A172 (cell line): ENCODE measurements at regions not wholly inside any gene's neighbourhood (a gene's known extent, or its start where the extent isn't known, plus 50 kb on each side); places are given as distances from the start of the nearest gene placed in this dataset.
A peak's percentile ranks its signal among the peaks of the same experiment; 100 is the strongest.
"Not testable (repeated sequence)": the region's sequence is repeated elsewhere in the genome, so short reads cannot be mapped to it uniquely, and the experiment has no call there.

Experiments used
- DNase-seq: peaks from one replicate; pipeline ENCODE4 v3.0.0-alpha.2; 2015; ENCODE audit warnings: low spot score

DNA sequence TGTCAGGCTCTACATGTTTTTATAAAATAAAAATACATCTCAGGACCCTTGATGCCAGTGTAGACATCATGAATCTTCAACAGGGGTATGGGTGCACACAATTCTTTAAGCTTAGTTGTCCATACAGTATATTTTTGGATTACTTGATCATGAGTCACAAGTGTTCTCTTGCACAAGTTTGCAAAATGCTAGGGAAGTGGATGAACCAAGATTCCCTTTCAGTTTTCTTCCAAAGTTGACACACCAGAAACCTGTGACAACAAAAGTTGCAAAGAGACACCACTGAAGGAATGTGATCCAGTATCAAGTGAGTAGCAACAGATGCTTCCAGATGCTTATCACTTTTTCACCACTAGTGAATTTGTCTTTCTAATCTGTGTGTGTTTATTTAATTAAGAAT is 1021.2 kb downstream of the PCDH7 start:
- DNase-seq, result no peak

DNA sequence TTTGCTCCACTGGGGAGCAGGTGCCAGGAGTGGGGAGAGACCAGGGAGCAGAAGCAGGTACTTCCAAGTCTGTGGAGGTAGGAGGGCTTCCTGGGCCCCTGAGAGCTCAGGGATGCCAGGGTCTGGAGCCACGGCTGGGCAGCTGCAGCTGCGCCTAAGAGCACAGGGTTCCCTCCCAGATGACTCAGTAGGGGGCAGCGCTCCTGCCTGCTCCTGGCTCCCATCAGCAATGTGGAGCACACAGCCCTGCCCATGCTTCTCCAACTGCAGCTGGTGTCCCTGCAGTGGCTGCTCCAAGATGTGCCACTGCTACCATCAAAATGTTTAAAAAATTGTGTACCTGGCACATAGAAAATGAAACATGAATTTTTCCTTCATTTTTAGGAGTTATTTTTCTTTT is 1028.2 kb downstream of the PCDH7 start:
- DNase-seq, result no peak

DNA sequence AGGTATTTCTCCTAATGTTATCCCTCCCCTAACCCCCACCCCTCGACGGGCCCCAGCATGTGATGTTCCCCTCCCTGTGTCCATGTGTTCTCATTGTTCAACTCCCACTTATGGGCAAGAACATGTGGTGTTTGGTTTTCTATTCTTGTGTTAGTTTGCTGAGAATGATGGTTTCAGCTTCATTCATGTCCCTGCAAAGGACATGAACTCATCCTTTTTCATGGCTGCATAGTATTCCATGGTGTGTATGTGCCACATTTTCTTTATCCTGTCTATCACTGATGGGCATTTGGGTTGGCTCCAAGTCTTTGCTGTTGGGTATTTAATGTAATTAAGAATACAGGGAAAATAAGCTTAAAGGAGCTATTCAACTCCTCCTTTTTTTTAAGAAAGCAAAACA is 1030.4 kb downstream of the PCDH7 start:
- not testable (repeated sequence) for DNase-seq

DNA sequence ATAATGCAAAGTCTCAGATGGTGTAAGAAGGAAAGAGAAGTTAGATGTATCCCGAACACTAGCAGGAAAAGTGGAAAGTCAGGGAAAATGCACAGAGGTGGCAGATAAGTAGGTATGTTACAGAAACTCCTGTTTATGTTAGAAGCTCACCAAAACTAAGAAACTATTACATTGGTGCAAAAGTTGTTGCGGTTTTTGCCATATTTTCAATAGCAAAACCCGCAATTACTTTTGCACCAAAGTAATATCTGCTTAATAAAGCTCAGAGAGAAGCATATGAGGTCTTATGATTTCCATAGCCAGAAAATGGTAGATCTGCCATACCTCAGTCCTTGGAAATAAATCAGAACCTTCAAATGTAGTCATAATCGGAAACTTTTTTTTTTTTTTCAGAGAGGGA is 1035.6 kb downstream of the PCDH7 start:
- DNase-seq, result no peak

DNA sequence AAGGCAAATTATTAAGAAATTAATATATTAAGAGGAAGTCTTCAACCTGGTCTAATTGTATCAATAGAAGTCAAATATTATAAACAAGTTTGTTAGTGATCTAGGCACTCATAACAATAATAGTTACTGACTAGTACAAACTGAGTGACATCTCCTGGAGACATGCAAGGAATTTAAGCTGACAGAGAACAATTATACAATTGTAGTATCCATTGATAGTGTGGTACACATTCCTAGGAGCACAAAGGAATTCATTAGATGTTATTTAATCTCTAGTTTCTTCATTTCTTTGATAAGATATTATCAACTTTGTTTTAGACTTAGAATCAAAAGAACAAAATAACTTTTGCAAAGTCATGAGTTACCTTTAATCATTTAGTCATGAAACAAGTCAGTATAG is 1048.6 kb downstream of the PCDH7 start:
- DNase-seq, result no peak

DNA sequence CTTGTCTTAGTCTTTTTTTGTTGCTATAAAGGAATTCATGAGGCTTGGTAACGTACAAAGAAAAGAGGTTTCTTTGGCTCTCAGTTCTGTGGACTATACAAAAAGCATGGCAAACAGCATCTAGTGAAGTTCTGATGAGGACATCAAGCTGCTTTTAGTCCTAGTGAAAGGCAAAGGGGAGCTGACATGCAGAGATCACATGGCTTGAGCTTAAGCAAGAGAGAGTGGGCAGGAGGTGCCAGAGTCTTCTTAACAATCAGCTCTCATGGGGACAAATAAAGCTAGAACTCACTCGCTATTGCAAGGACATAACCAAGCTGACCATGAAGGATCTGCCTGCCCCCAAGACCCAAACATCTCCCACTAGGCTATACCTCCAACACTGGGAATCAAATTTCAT is 1063.1 kb downstream of the PCDH7 start:
- DNase-seq, result no peak

DNA sequence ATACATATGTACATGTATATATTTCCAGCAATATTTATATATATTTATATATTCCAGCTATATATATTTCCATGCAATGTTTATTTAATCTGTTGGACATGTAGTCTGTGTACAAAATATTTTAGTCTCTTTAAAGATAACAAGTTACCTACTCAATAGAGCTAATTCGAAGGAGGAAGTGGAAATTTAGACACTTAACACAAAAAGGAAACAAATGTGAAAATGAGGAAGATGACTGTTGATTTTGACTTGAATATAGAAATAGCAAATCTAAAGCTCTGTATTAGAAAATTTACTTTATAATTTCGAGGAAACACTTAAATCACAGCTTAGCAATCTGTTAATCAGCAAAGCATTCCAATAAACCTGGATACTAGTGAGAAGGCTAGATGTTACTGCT is 1064.4 kb downstream of the PCDH7 start:
- DNase-seq, result no peak

DNA sequence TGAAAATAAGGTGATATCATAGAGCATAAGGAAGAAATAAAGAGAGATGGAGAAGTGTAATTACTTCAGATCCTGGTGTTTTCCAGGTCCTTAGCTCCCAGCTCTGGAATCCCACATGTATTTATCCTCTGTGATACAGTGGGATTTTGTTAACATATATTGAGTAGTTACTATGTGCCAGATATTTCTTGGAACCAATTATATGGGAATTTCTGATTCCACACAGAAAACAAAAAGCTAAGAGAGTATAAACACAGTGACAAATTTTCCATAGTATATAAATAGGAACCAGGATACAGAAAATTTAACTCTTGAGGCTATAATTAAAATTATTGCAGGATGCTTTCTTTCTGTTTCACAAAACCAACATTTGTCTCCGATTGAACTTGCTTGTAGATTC is 1067.5 kb downstream of the PCDH7 start:
- no peak for DNase-seq

DNA sequence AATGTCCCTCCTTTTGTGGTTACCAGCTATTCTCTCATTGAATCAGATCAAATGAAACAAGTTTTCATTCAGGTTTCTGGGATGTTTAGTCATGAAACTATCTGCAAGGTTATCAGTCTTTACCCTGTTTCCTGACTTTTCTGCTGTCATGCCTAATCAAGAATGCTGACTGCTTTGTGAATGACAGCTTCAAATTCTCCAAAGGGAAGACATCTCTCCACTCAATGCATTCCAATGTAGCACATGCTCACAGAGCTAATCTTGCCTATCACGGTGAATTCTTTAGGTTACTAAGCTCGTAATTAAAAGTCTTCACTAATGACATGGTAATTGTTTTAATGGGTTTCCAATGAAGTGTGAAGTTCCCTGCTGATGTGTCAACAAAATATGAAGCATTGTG is 1068.5 kb downstream of the PCDH7 start:
- DNase-seq, result no peak

DNA sequence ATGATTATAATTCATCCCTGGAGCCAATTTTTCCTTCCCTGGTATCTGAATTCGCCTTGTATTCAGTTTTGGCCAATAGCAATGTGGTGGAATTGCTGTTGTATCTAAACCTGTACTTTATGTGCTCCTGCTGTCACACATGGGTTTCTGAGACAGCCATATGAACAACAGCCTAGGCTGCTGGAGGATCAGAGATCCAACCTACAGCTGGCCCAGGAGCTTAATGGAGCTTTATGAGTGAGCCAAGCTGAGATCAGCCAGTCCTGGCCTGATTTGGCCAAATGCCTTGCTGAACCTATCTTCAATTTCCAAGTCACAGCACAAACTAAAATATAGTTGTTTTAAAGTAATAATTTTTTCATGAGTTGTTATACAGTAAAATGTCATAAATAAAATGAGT is 1071.5 kb downstream of the PCDH7 start:
- DNase-seq, result no peak

DNA sequence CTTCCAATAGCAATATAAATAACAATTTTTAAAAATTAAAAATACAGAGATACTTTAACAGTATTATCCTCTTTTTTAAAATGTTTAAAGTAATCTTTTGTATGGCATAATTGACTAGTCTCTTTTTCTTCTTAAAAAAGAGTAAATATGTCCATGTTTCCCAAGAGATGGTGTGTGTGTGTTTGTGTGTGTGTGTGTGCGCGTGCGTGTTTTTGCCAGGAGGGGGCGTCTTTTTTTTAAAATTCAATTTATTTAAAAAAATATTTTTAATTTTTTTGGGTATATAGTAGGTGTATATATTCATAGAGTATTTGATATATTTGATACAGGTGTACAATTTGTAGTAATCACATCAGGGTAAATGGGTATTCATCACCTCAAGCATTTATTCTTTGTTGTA is 1073.7 kb downstream of the PCDH7 start:
- DNase-seq, result no peak

DNA sequence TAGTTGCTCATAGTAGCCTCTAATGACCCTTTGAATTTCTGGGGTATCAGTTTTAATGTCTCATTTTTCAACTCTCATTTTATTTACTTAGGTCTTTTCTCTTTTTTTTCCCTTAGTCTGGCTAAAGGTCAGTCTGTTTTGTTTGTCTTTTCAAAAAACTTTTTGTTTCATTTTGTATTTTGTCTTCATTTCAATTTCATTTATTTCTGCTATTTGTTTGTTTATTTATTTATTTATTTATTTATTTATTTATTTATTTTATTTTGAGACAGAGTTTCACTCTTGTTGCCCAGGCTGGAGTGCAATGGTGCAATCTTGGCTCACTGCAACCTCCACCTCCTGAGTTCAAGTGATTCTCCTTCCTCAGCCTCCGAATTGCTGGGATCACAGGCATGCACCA is 1076.9 kb downstream of the PCDH7 start:
- not testable (repeated sequence) for DNase-seq

DNA sequence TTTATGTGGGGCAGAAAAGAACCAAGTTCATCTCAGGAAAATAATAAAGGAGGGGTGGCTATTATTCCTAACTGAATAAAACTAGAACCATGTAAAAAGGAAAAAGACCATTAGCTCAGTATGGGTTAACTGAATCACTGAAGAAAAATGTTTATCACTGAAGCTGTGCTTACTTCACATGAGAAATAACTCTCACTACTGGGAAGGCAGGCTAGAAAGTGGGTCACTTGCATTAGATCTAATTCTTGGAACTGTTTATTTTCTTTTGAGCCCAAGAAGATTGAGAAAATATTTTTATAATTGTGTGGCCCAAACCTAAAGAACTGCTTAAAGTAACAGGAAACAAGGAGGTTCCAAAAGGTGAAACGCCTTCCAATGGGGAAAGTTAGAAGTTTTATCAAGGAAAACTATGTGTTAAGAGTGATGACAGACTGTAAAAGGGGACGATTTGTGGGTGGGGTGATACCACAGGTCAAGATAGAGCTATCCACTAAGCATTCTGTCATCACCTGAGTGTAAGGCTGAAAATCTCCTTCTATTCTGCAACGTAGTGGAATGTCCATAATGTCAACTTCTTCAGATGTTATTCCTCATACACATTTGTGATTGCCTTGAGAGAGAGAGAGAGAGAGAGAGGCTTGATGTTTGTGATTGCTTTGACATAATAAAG is 1083.5 kb downstream of the PCDH7 start:
- DNase-seq, result peak; percentile 21

DNA sequence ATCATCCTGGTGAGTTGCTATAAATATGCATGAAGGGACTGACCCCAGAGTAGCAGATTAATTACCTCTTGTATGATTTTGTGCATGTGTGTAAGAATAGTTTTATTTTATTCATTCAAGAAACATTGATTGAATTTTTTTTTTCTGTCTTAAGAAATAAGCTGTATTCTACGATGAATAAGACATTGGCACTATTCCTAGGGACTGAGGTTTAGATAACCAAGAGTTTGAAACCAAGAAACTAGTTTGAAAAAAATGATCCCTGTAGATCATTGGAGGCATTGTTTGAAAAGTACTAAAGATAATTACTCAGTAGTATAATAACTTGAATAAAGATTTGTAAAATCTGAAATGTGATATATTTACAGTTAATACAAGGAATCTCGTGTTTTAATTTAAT is 1086.9 kb downstream of the PCDH7 start:
- no peak for DNase-seq

DNA sequence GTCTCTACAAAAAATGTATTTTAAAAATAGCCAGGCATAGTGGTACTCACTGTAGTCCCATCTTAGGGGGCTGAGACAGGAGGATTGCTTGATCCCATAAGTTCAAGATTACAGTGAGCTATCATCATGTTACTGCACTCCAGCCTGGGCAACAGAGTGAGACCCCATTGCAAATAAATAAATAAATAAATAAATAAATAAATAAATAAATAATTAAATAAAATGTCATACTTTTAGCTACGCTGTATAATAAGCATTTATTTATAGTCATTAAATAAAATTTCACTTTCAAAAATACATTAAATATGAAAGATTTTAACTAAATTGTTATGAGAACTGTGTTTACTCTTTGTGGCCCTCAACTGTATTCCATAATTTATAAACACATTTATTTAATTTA is 1124.2 kb downstream of the PCDH7 start:
- no peak for DNase-seq

DNA sequence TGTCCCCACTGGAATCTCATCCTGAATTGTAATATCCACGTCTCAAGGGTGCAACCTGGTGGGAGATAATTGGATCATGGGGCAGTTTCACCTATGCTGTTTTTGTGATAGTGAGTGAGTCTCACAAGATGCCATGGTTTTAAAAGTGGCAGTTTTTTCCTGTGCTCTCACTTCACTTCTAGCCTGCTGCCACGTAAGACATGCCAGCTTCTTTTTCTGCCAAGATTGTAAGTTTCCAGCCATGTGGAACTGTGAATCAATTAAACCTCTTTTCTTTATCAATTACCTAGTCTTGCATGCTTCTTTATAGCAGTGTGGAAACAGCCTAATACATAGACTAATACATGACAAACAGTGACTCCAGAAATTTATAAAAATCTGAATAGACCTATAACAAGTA is 1131.8 kb downstream of the PCDH7 start:
- no peak for DNase-seq

DNA sequence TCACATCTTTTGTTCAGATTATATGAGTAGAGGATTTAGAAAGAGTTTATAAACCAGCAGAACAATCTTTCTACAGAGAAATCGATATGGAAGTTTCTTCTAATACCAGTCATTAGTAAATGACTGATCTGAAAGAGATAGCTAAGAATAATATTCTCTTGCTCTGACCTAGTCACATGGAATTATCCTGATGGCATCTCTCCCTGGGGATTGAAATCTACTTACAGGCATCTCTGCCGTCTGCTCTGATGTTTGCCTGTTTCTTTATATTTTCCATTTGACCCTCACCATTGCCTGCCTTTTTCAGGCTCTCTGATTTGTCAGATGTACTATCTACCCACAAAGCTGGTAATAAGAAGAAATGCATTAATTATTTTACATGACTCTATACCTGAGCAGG is 1157.3 kb downstream of the PCDH7 start:
- no peak for DNase-seq

DNA sequence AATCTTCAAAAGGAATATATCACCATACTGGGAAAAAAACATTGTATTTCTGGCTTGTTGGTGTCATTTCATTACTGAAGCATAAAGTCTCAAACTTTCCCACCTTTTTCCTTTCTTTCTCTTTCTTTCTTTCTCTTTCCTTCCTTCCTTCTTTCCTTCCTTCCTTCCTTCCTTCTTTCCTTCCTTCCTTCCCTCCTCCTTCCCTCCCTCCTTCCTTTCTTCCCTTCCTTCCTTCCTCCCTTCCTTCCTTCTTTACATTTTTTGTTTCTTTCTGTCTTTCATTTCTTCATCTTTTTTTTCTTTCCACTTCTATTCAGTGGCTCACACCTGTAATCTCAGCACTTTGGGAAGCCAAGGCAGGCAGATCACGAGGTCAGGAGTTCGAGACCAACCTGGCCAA is 1160.7 kb downstream of the PCDH7 start:
- not testable (repeated sequence) for DNase-seq

DNA sequence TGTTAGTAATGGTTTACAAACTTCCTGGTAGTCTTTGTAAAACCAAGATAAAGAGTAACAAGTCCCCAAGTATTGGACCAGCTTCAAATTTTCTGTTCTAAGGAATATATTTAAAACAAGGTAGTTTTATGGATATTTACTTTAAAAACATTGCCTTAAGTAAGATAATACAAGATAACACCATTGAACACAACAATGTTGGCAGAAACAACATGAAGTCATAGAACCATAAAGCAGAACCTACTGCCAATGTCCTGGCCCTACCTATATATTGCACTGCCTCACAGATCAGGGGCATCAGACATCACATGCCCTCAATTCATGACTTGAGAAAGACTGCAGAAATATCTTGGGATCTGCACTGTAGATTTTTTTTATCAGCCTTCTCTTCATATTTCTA is 1176.2 kb downstream of the PCDH7 start:
- no peak for DNase-seq

DNA sequence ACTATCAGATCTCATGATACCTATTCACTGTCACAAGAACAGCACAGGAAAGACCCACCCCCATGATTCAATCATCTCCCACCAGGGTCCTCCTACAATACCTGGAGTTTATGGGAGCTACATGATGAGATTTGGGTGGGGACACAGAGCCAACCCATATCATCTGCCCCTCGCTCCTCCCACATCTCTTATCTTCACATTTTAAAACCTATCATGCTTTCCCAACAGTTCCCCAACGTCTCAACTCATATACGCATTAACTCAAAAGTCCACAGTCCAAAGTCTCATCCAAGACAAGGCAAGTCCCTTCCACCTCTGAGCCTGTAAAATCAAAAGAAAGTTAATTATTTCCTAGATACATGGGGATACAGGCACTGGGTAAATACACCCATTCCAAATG is 1185.2 kb downstream of the PCDH7 start:
- DNase-seq, result no peak

DNA sequence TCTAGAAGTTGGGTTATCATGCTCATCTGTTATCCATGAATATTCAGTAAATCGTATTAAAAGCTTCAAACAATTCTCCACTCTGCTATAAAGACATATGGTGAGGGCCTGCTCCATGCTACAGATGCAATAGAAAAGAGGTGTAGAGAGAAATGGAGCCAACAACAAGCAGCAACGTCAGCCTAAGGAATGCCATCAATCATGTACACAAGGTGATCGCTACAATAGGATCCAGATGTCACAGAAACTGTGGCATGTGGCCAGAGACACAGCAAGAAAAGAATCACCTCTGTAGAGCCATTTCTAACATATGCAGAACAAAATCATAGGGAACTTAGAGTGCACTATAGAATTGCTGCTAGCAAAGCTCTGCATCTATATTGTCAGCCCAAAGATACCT is 1188.1 kb downstream of the PCDH7 start:
- no peak for DNase-seq

DNA sequence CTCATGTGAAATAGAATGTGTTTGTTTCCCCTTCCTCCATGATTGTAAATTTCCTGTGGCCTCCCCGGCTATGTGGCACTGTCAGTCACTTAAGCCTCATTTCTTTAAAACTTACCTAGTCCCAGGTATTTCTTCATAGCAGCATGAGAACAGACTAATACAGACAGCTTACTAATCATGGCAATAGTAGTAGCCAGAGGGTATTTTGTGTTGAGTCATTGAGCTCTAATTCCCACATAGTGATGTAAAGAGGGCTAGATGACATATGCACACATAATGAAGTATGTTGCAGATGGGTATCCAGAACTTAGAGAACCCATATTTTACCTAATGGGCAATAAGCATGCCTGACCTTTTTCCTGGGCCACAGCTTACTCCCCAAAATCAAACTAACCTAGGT is 1197.2 kb downstream of the PCDH7 start:
- no peak for DNase-seq

DNA sequence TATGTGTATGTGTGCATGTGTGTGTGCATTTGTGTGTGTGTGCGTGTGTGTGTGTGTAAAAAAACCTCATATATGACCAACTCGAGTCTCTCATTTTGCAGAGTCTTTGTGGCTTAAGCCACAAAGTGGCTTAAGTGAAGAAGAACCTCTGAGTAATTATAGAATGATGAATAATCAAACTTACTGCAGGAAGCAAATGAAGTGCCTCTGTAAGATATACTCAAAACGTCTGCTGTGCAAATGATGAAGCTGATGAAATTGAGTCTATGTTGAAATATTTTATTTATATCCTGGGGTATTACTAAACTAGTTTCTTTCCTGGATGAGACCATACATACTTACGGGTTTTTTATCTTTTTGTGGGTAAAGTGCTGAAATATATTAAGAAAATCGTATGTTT is 1198.7 kb downstream of the PCDH7 start:
- no peak for DNase-seq

DNA sequence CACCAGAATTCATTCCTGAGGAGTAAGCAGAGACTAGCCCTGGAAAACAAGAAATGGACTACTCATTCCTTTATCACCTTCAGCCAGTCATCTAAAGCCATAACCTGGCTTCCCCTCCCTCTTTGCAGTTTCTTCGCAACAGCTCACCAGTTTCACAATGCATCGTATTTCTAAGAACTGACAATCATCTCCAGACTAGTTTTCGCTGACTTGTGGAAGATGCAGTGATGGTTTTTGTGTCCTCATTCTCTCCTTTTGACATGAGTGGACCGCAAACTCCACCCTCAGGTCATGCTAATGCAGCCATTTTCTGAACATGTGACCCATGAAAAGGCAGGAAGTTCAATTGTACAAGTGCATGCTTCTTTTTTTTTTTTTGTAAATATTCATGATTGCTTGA is 1203.5 kb downstream of the PCDH7 start:
- DNase-seq, result no peak
